H1 (cell line): ENCODE measurements at regions not wholly inside any gene's neighbourhood (a gene's known extent, or its start where the extent isn't known, plus 50 kb on each side); places are given as distances from the start of the nearest gene placed in this dataset.

Source experiments
- CREB1 ChIP-seq: IDR thresholded peaks from 2 replicates; pipeline ENCODE4 v1.6.1; 2012; ENCODE audit warnings: inconsistent platforms
- CTBP2 ChIP-seq: IDR thresholded peaks from 2 replicates; pipeline ENCODE4 v1.7.0; 2011; ENCODE audit warnings: borderline replicate concordance, mild to moderate bottlenecking, moderate library complexity, mixed read lengths, low read length; ENCODE audit not compliant: insufficient read depth, insufficient read length
- FOSL1 ChIP-seq: IDR thresholded peaks from 2 replicates; pipeline ENCODE4 v1.6.1; 2011; ENCODE audit warnings: mild to moderate bottlenecking, low read depth, low read length, moderate library complexity; ENCODE audit not compliant: insufficient read depth
- GABPA ChIP-seq: IDR thresholded peaks from 2 replicates; pipeline ENCODE4 v1.6.1; 2011; ENCODE audit warnings: mild to moderate bottlenecking, low read length, moderate library complexity, borderline replicate concordance; ENCODE audit not compliant: insufficient read depth
- KDM5A ChIP-seq: fragments of 200-600 bp; IDR thresholded peaks from 2 replicates; pipeline ENCODE4 v1.7.1; 2012; ENCODE audit warnings: mild to moderate bottlenecking, low read length, inconsistent platforms, mixed read lengths
- RBBP5 ChIP-seq: IDR thresholded peaks from 2 replicates; pipeline ENCODE4 v1.7.1; 2012; ENCODE audit warnings: low read depth, mild to moderate bottlenecking, inconsistent platforms, low read length, moderate library complexity, borderline replicate concordance
- SRF ChIP-seq: IDR thresholded peaks from 2 replicates; pipeline ENCODE4 v1.6.1; 2011; ENCODE audit warnings: mild to moderate bottlenecking, low read depth, low read length, moderate library complexity

DNA sequence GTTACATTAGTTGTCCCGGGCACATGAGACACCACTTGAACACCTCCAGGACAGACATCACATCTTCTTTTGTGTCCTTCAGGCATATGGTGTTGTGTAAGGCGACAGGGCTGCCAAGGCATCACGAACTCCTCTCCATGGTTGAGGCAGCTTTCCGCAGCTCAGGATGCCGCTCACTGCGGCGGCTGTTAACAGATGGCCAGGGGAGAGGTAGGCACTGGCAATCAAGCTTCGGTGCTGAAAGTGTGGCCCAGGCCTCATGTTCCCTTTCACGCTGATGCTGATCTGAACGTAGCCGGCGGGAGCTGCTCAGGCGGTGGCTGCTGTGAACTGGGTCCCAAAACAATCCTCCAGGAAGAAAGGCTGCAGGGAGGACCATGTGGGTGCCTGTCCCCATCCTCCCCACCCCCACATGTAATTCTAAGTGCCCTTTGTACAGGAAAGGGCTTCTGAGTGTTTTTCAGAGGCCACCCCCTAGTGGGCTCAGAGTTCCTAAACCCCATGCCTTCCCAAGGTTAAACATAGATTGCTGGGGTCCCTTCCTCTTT lies 287.1 kb upstream of the AJAP1 start (continued):
- TF ChIP-seq KDM5A, result no peak
- no peak for TF ChIP-seq CREB1
- TF ChIP-seq GABPA, result no peak
- TF ChIP-seq FOSL1, result no peak
- no peak for TF ChIP-seq RBBP5
- TF ChIP-seq CTBP2, result no peak
- no peak for TF ChIP-seq SRF
